ENCODE measurements at regions not wholly inside any gene's neighbourhood (a gene's known extent, or its start where the extent isn't known, plus 50 kb on each side); places are given as distances from the start of the nearest gene placed in this dataset.
"Not testable (repeated sequence)": the region's sequence is repeated elsewhere in the genome, so short reads cannot be mapped to it uniquely, and the experiment has no call there.

DNA sequence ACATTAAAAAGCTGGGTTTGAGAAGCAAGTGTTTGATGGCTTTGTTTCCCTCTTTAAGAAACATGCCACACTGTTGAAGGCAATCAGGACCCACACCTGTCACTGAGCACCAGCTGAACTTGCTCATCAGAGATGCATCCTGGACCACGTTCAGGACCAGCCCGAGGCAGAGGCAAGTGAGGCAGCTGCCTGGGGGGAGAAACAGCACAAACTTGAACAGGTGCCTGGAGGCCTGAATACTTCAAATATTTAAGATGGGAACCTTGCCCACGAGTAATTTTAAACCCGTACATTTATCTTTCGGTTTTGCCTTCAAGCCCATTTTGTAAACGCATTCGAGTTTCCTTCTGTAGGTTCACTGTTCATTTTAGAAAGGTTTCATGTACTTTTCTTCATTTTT, 421.3 kb downstream of the NYAP2 start:
- POLR2A ChIA-PET (ENCODE audit: low non-redundant PET): no interaction called here
- no peaks in the 10 kb centered on the region for H3K9me3 ChIP-seq (ENCODE audit: low read depth, low read length, poor library complexity, severe bottlenecking)
- CTCF ChIA-PET: no interaction called here
- no peak overlapping the region for H3K27ac ChIP-seq (ENCODE audit: low read depth, low read length, poor library complexity, severe bottlenecking)
- no peak overlapping the region for H3K4me3 ChIP-seq (ENCODE audit: low read depth, low read length, poor library complexity, severe bottlenecking)
- TF ChIP-seq, protein P1, sequence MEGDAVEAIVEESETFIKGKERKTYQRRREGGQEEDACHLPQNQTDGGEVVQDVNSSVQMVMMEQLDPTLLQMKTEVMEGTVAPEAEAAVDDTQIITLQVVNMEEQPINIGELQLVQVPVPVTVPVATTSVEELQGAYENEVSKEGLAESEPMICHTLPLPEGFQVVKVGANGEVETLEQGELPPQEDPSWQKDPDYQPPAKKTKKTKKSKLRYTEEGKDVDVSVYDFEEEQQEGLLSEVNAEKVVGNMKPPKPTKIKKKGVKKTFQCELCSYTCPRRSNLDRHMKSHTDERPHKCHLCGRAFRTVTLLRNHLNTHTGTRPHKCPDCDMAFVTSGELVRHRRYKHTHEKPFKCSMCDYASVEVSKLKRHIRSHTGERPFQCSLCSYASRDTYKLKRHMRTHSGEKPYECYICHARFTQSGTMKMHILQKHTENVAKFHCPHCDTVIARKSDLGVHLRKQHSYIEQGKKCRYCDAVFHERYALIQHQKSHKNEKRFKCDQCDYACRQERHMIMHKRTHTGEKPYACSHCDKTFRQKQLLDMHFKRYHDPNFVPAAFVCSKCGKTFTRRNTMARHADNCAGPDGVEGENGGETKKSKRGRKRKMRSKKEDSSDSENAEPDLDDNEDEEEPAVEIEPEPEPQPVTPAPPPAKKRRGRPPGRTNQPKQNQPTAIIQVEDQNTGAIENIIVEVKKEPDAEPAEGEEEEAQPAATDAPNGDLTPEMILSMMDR (conservative IDR thresholded peaks at IDR 0.05; ENCODE audit: low read depth, low read length): no peak
- no peak for TF ChIP-seq EZH2 (IDR thresholded peaks at IDR 0.05; ENCODE audit: borderline replicate concordance, low read depth, low read length, poor library complexity, severe bottlenecking)
- no peak for DNase-seq (ENCODE audit: low spot score)
- intact Hi-C loops (cut with micrococcal nuclease; ENCODE audit: unreplicated experiment): no loop called here
- BruUV-seq (replicated peaks): no TSS peak
- no peaks in the 10 kb centered on the region for H3K36me3 ChIP-seq (ENCODE audit: insufficient read depth, low read length, poor library complexity, severe bottlenecking)
- H3K27me3 ChIP-seq (replicated peaks; ENCODE audit: insufficient read depth, low read depth, low read length, poor library complexity): no peaks in the 10 kb centered on the region
- H3K4me1 ChIP-seq (ENCODE audit: insufficient read depth, low read length, poor library complexity, severe bottlenecking): no peaks in the 10 kb centered on the region

DNA sequence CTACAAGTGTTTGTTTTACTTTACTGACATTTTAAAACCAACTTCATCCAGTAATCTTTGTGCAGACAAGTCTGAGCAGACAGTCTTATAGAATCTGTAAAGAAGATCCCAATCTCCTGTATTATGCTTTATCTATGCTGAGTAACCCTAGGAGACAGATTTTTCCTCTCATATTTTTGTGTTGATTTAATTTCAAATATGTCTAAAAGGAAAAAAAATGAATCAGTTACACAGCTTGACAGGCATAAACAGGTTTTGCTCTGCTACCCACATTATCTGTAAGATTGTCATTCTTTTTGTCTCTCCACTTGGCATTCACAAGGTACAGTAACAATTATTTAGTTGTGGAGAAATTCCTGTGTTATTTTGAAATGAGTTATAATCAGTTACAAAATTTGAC, 415.0 kb downstream of the NYAP2 start:
- ChIA-PET CTCF (interaction anchor here (0.6 kb wide), 1 partner anchor 149 kb away, joined by 4 read pairs; no protein-coding TSS in a partner anchor), POLR2A (ENCODE audit: low non-redundant PET) (no interaction called here)
- intact Hi-C loops (cut with micrococcal nuclease; ENCODE audit: unreplicated experiment): no loop called here
- no peak overlapping the region for H3K4me3 ChIP-seq (ENCODE audit: low read depth, low read length, poor library complexity, severe bottlenecking)
- H3K27me3 ChIP-seq (replicated peaks; ENCODE audit: insufficient read depth, low read depth, low read length, poor library complexity): no peaks in the 10 kb centered on the region
- no peak for DNase-seq (ENCODE audit: low spot score)
- TF ChIP-seq EZH2 (IDR thresholded peaks at IDR 0.05; ENCODE audit: borderline replicate concordance, low read depth, low read length, poor library complexity, severe bottlenecking): no peak
- TF ChIP-seq, protein P1 (conservative IDR thresholded peaks at IDR 0.05; ENCODE audit: low read depth, low read length): no peak
- H3K9me3 ChIP-seq (ENCODE audit: low read depth, low read length, poor library complexity, severe bottlenecking): no peaks in the 10 kb centered on the region
- no peak overlapping the region for H3K27ac ChIP-seq (ENCODE audit: low read depth, low read length, poor library complexity, severe bottlenecking)
- BruUV-seq (replicated peaks): no TSS peak
- no peaks in the 10 kb centered on the region for H3K4me1 ChIP-seq (ENCODE audit: insufficient read depth, low read length, poor library complexity, severe bottlenecking)
- H3K36me3 ChIP-seq (ENCODE audit: insufficient read depth, low read length, poor library complexity, severe bottlenecking): no peaks in the 10 kb centered on the region

DNA sequence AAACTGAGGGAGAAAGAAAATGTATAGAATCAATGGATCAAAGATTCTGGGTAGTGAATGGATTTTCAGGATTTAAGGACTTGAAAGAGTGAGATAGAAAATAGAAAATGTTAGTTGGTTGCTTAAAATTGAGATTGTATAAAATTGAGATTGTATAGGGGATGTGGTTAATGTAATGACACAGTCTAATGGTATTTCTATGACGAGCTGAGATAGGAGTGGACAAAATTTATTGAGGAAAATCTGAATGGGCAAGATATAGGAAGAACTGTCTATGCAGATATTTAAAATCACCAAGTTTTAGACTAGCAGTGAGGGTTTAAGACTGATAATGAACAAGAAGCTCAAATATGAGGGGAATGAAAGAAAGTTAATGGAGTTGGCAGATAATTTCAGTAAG, 406.6 kb downstream of the NYAP2 start:
- no peaks in the 10 kb centered on the region for H3K27me3 ChIP-seq (replicated peaks; ENCODE audit: insufficient read depth, low read depth, low read length, poor library complexity)
- ChIA-PET POLR2A (ENCODE audit: low non-redundant PET) (no interaction called here), CTCF (interaction anchor here (0.7 kb wide), 1 partner anchor 409 kb away, joined by 3 read pairs; no protein-coding TSS in a partner anchor)
- no TSS peak for BruUV-seq (replicated peaks)
- H3K36me3 ChIP-seq (ENCODE audit: insufficient read depth, low read length, poor library complexity, severe bottlenecking): no peaks in the 10 kb centered on the region
- no peaks in the 10 kb centered on the region for H3K9me3 ChIP-seq (ENCODE audit: low read depth, low read length, poor library complexity, severe bottlenecking)
- no peak for DNase-seq (ENCODE audit: low spot score)
- H3K4me3 ChIP-seq (ENCODE audit: low read depth, low read length, poor library complexity, severe bottlenecking): no peak overlapping the region
- no peak for TF ChIP-seq EZH2 (IDR thresholded peaks at IDR 0.05; ENCODE audit: borderline replicate concordance, low read depth, low read length, poor library complexity, severe bottlenecking)
- TF ChIP-seq, protein P1 (conservative IDR thresholded peaks at IDR 0.05; ENCODE audit: low read depth, low read length): no peak
- peaks cover 5% of the 10 kb centered on the region for H3K4me1 ChIP-seq (ENCODE audit: insufficient read depth, low read length, poor library complexity, severe bottlenecking)
- intact Hi-C loops (cut with micrococcal nuclease; ENCODE audit: unreplicated experiment): no loop called here
- no peak overlapping the region for H3K27ac ChIP-seq (ENCODE audit: low read depth, low read length, poor library complexity, severe bottlenecking)

DNA sequence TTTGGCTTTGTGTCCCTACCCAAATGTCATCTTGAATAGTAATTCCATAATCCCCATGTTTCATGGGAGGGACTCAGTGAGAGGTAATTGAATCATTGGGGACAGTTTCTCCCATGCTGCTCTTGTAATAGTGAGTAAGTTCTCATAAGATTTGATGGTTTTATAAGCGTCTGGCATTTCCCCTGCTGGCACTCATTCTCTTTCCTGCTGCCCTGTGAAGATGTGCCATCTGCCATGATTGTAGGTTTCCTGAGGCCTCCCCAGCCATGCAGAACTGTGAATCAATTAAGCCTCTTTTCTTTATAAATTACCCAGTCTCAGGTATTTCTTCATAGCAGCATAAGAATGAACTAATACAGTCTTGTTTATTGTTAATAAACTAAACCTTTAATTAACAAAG, 402.6 kb downstream of the NYAP2 start:
- POLR2A ChIA-PET (ENCODE audit: low non-redundant PET); H3K27me3 ChIP-seq (replicated peaks; ENCODE audit: insufficient read depth, low read depth, low read length, poor library complexity); H3K4me1 ChIP-seq (ENCODE audit: insufficient read depth, low read length, poor library complexity, severe bottlenecking); H3K36me3 ChIP-seq (ENCODE audit: insufficient read depth, low read length, poor library complexity, severe bottlenecking); BruUV-seq (replicated peaks); CTCF ChIA-PET; H3K4me3 ChIP-seq (ENCODE audit: low read depth, low read length, poor library complexity, severe bottlenecking); intact Hi-C loops (cut with micrococcal nuclease; ENCODE audit: unreplicated experiment); H3K9me3 ChIP-seq (ENCODE audit: low read depth, low read length, poor library complexity, severe bottlenecking): not testable (repeated sequence)
- peak overlapping the region; percentile 40 for H3K27ac ChIP-seq (ENCODE audit: low read depth, low read length, poor library complexity, severe bottlenecking)
- DNase-seq (ENCODE audit: low spot score): peak; percentile 65

All from A673 (cell line).